Fibroblast of lung (primary cell): ENCODE measurements at regions not wholly inside any gene's neighbourhood (a gene's known extent, or its start where the extent isn't known, plus 50 kb on each side); places are given as distances from the start of the nearest gene placed in this dataset.

Experiments
- CTCF ChIP-seq, 2 donors: IDR thresholded peaks in 1 of 2; conservative IDR thresholded peaks in 1 of 2; 1 replicate in 1 of 2; 2 replicates in 1 of 2; pipeline ENCODE4 v1.5.1; 2011 to 2012; ENCODE audit warnings: low read length in 2 of 2, control low read depth in 1 of 2, inconsistent platforms in 1 of 2, low read depth in 1 of 2, mild to moderate bottlenecking in 1 of 2
- EZH2 ChIP-seq: IDR thresholded peaks from 2 replicates; pipeline ENCODE4 v1.5.1; 2012; ENCODE audit warnings: low read length, control low read depth, mild to moderate bottlenecking; ENCODE audit errors: missing control alignments

- TF ChIP-seq CTCF (conservative IDR thresholded peaks at IDR 0.05 in 1 of 2, IDR thresholded peaks at IDR 0.05 in 1 of 2; ENCODE audit: low read depth in 1 of 2, low read length in 2 of 2) (no peak), EZH2 (no peak)
Observed at GRCh38 chr1:178620584-178621475, 104.2 kb upstream of the RALGPS2 start.
